GM23338 (cell line): ENCODE measurements at regions not wholly inside any gene's neighbourhood (a gene's known extent, or its start where the extent isn't known, plus 50 kb on each side); places are given as distances from the start of the nearest gene placed in this dataset.

Experiments used
- ATAC-seq: fragments of 200-7000 bp; cut with Tn5 transposase; 3 replicates; pipeline ENCODE4 v1.9.1; 2020
- DNase-seq: peaks from one replicate; pipeline ENCODE4 v3.0.0-alpha.2; 2015; ENCODE audit warnings: low spot score
- H2AFZ ChIP-seq: fragments of 200-600 bp; sonication (generic); 2 replicates; pipeline ENCODE4 v1.8.0; 2016; ENCODE audit warnings: antibody characterized with exemption, mild to moderate bottlenecking, moderate library complexity
- H3F3A ChIP-seq: fragments of 200-600 bp; sonication (generic); replicated peaks from 2 replicates; pipeline ENCODE4 v1.8.0; 2017; ENCODE audit warnings: antibody characterized with exemption, mixed run types, low read depth
- H3K27ac ChIP-seq: fragments of 200-600 bp; sonication (generic); 2 replicates; pipeline ENCODE4 v1.6.1; 2016; ENCODE audit warnings: low read depth
- H3K27me3 ChIP-seq: fragments of 200-600 bp; sonication (generic); 2 replicates; pipeline ENCODE4 v1.8.0; 2016; ENCODE audit warnings: mild to moderate bottlenecking, mixed run types, moderate library complexity; ENCODE audit not compliant: insufficient read depth
- H3K36me3 ChIP-seq: fragments of 200-600 bp; sonication (generic); 2 replicates; pipeline ENCODE4 v1.8.0; 2016; ENCODE audit warnings: mild to moderate bottlenecking; ENCODE audit not compliant: insufficient read depth
- H3K4me1 ChIP-seq: fragments of 200-600 bp; sonication (generic); 2 replicates; pipeline ENCODE4 v1.8.0; 2016; ENCODE audit warnings: mild to moderate bottlenecking, moderate library complexity; ENCODE audit not compliant: insufficient read depth
- H3K4me2 ChIP-seq: fragments of 200-600 bp; sonication (generic); 2 replicates; pipeline ENCODE4 v1.7.1; 2017; ENCODE audit warnings: mixed run types
- H3K4me3 ChIP-seq: fragments of 200-600 bp; sonication (generic); 2 replicates; pipeline ENCODE4 v1.6.1; 2016; ENCODE audit warnings: mixed run types
- H3K79me2 ChIP-seq: fragments of 200-600 bp; sonication (generic); replicated peaks from 2 replicates; pipeline ENCODE4 v1.8.0; 2017; ENCODE audit warnings: mild to moderate bottlenecking; ENCODE audit not compliant: insufficient read depth
- H3K9me2 ChIP-seq: fragments of 200-600 bp; sonication (generic); 2 replicates; pipeline ENCODE4 v1.8.0; 2017; ENCODE audit not compliant: insufficient read depth
- H4K20me1 ChIP-seq: fragments of 200-600 bp; sonication (generic); replicated peaks from 2 replicates; pipeline ENCODE4 v1.8.0; 2017; ENCODE audit warnings: mild to moderate bottlenecking; ENCODE audit not compliant: insufficient read depth
- H3K27ac Mint-ChIP-seq: 2 replicates; pipeline ENCODE4 v1.8.0; 2020; ENCODE audit warnings: inconsistent platforms, mild to moderate bottlenecking, moderate library complexity, mixed read lengths
- H3K27me3 Mint-ChIP-seq: 3 replicates; pipeline ENCODE4 v1.8.0; 2022; ENCODE audit warnings: low read depth, mild to moderate bottlenecking, moderate library complexity, mixed read lengths, inconsistent platforms; ENCODE audit not compliant: insufficient read depth, poor library complexity
- H3K36me3 Mint-ChIP-seq: 3 replicates; pipeline ENCODE4 v1.8.0; 2021; ENCODE audit warnings: low read depth, mild to moderate bottlenecking, inconsistent platforms, moderate library complexity, mixed read lengths
- H3K4me1 Mint-ChIP-seq: 3 replicates; pipeline ENCODE4 v1.8.0; 2020; ENCODE audit warnings: mild to moderate bottlenecking, inconsistent platforms, mixed read lengths
- H3K4me3 Mint-ChIP-seq: 3 replicates; pipeline ENCODE4 v1.8.0; 2021; ENCODE audit warnings: moderate library complexity, mild to moderate bottlenecking, inconsistent platforms, mixed read lengths
- H3K9me3 Mint-ChIP-seq: 3 replicates; pipeline ENCODE4 v1.8.0; 2020; ENCODE audit warnings: moderate library complexity, mild to moderate bottlenecking, inconsistent platforms, mixed read lengths
- CREB1 ChIP-seq: fragments of 250-450 bp; sonication (Bioruptor Pico); IDR thresholded peaks from 2 replicates; pipeline ENCODE4 v1.5.0; 2020; ENCODE audit warnings: low read depth, mild to moderate bottlenecking, moderate library complexity
- CTCF ChIP-seq, 2 experiments: fragments of 200-600 bp in 1 of 2; sonication (generic) in 1 of 2; conservative IDR thresholded peaks; 2 replicates each; pipeline versions ENCODE4 v1.5.1 to v1.6.1; 2016 to 2017; ENCODE audit warnings: antibody characterized with exemption in 2 of 2, low read depth in 2 of 2, mild to moderate bottlenecking in 2 of 2, moderate library complexity in 1 of 2
- ETS1 ChIP-seq: IDR thresholded peaks from 2 replicates; pipeline ENCODE4 v1.6.1; 2016; ENCODE audit warnings: antibody characterized with exemption
- EZH2 ChIP-seq: fragments of 200-600 bp; sonication (generic); IDR thresholded peaks from one replicate; pipeline ENCODE4 v1.8.0; 2017; ENCODE audit warnings: antibody characterized with exemption, mild to moderate bottlenecking, low read depth; ENCODE audit not compliant: unreplicated experiment
- EZH2phosphoT487 ChIP-seq: fragments of 200-600 bp; sonication (generic); IDR thresholded peaks from one replicate; pipeline ENCODE4 v1.8.1; 2018; ENCODE audit warnings: antibody characterized with exemption; ENCODE audit not compliant: unreplicated experiment
- JUNB ChIP-seq: IDR thresholded peaks from one replicate; pipeline ENCODE4 v1.6.1; 2016; ENCODE audit warnings: antibody characterized with exemption; ENCODE audit not compliant: unreplicated experiment
- NANOG ChIP-seq: IDR thresholded peaks from 2 replicates; pipeline ENCODE4 v1.6.1; 2016; ENCODE audit warnings: antibody characterized with exemption, borderline replicate concordance
- REST ChIP-seq: IDR thresholded peaks from one replicate; pipeline ENCODE4 v1.6.1; 2018; ENCODE audit warnings: antibody characterized with exemption; ENCODE audit not compliant: unreplicated experiment
- STAT1 ChIP-seq: IDR thresholded peaks from one replicate; pipeline ENCODE4 v1.6.1; 2016; ENCODE audit warnings: antibody characterized with exemption; ENCODE audit not compliant: unreplicated experiment
- ZNF114 ChIP-seq: fragments of 250-450 bp; sonication (Bioruptor Pico); IDR thresholded peaks from 2 replicates; pipeline ENCODE4 v1.5.0; 2020; ENCODE audit warnings: mild to moderate bottlenecking, moderate library complexity
- ZNF331 ChIP-seq: fragments of 250-450 bp; sonication (Bioruptor Pico); IDR thresholded peaks from 2 replicates; pipeline ENCODE4 v1.5.0; 2020; ENCODE audit warnings: low read depth, mild to moderate bottlenecking, moderate library complexity

- Histone ChIP-seq H2AFZ (no peak overlapping the region), H4K20me1 (no peaks in the 10 kb centered on the region), H3K4me1 (no peaks in the 10 kb centered on the region), H3K9me2 (no peaks in the 10 kb centered on the region), H3K4me2 (no peak overlapping the region), H3K4me3 (no peak overlapping the region), H3K27me3 (no peaks in the 10 kb centered on the region), H3K27ac (no peak overlapping the region), H3F3A (no peaks in the 10 kb centered on the region), H3K36me3 (no peaks in the 10 kb centered on the region), H3K79me2 (no peaks in the 10 kb centered on the region)
- Mint-ChIP-seq H3K27ac (no peak overlapping the region), H3K4me3 (no peak overlapping the region), H3K36me3 (peaks cover 3% of the 10 kb centered on the region; the same call in 1 of the 3 replicates), H3K9me3 (peaks cover 75% of the 10 kb centered on the region), H3K27me3 (no peaks in the 10 kb centered on the region), H3K4me1 (no peaks in the 10 kb centered on the region)
- DNase-seq: no peak
- TF ChIP-seq ETS1 (no peak), ZNF114 (CRISPR knock-in tag) (no peak), STAT1 (no peak), CREB1 (CRISPR knock-in tag) (no peak), JUNB (no peak), EZH2phosphoT487 (no peak), ZNF331 (CRISPR knock-in tag) (no peak), REST (no peak)
- no peak for ATAC-seq
Observed at GRCh38 chr2:5036256-5036655, 655.9 kb upstream of the SOX11 start.

GRCh38 chr2:5039241-5039975 lies 652.8 kb upstream of the SOX11 start:
- ATAC-seq (no peak), DNase-seq (no peak)
- no peaks in the 10 kb centered on the region for H3K79me2 ChIP-seq
- no peak overlapping the region for H3K27ac ChIP-seq
- peaks cover 84% of the 10 kb centered on the region for H3K9me3 Mint-ChIP-seq
- no peaks in the 10 kb centered on the region for H3K4me1 Mint-ChIP-seq
- no peak overlapping the region for H2AFZ ChIP-seq
- H3K4me3 Mint-ChIP-seq: no peak overlapping the region
- H3K4me1 ChIP-seq: no peaks in the 10 kb centered on the region
- no peaks in the 10 kb centered on the region for H4K20me1 ChIP-seq
- H3K27me3 Mint-ChIP-seq: no peaks in the 10 kb centered on the region
- peaks cover 3% of the 10 kb centered on the region; the same call in 1 of the 3 replicates for H3K36me3 Mint-ChIP-seq
- H3K9me2 ChIP-seq: no peaks in the 10 kb centered on the region
- H3K36me3 ChIP-seq: no peaks in the 10 kb centered on the region
- no peak overlapping the region for H3K27ac Mint-ChIP-seq
- H3K4me3 ChIP-seq: no peak overlapping the region
- no peak overlapping the region for H3K4me2 ChIP-seq
- no peaks in the 10 kb centered on the region for H3K27me3 ChIP-seq
- no peaks in the 10 kb centered on the region for H3F3A ChIP-seq
- TF ChIP-seq REST: no peak
- TF ChIP-seq EZH2phosphoT487: no peak
- no peak for TF ChIP-seq ETS1
- TF ChIP-seq NANOG: no peak
- no peak for TF ChIP-seq STAT1
- TF ChIP-seq CREB1 (CRISPR knock-in tag): no peak
- no peak for TF ChIP-seq JUNB
- no peak for TF ChIP-seq CTCF (conservative IDR thresholded peaks at IDR 0.05; ENCODE audit: low read depth in 2 of 2)
- no peak for TF ChIP-seq ZNF114 (CRISPR knock-in tag)
- no peak for TF ChIP-seq ZNF331 (CRISPR knock-in tag)
- no peak for TF ChIP-seq EZH2
